ENCODE measurements at regions not wholly inside any gene's neighbourhood (a gene's known extent, or its start where the extent isn't known, plus 50 kb on each side); places are given as distances from the start of the nearest gene placed in this dataset.
"Not testable (repeated sequence)": the region's sequence is repeated elsewhere in the genome, so short reads cannot be mapped to it uniquely, and the experiment has no call there.

DNA sequence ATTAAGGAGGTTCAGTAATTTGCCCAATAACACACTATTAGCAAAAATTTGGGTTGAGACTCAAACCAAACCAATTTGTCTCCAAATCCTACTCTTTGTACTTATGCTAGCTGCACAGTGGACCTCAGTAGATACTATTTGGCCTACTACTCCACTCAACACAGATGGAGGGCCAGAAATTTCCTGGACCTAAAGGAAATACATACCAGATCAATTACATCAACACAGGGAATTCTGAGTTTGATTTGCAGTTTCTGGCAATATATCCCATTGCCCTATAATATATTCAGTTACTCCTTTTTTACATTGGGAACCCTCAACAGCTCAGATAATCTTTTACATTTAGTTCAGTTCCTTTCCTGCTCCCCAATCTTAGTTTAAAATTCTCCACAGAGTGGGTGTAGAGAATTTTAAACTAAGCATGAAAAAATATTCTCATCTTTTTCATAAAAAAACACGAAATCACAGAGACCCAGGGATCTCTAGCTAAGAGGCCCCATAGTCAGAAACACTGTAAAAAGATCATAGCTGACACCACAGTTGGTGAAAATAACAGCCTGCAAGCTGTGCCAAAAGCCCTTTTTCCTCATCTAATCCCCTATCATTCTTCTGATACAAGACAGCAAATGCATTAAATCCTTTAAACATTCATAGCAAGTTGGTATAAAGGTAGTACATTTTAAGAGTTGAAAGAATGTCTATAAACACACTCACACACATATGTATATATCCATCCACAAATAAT is 317.7 kb upstream of the ESRRG start:
- H3K4me3 ChIP-seq = no peak overlapping the region
- DNase-seq = no peak
- H3K4me1 ChIP-seq = no peaks in the 10 kb centered on the region
- no peak overlapping the region for H3K27ac ChIP-seq
- intact Hi-C loops (cut with DNase I; ENCODE audit: low total_unique reads) = no loop called here
- H3K27me3 ChIP-seq = no peaks in the 10 kb centered on the region
- TF ChIP-seq, protein P1, sequence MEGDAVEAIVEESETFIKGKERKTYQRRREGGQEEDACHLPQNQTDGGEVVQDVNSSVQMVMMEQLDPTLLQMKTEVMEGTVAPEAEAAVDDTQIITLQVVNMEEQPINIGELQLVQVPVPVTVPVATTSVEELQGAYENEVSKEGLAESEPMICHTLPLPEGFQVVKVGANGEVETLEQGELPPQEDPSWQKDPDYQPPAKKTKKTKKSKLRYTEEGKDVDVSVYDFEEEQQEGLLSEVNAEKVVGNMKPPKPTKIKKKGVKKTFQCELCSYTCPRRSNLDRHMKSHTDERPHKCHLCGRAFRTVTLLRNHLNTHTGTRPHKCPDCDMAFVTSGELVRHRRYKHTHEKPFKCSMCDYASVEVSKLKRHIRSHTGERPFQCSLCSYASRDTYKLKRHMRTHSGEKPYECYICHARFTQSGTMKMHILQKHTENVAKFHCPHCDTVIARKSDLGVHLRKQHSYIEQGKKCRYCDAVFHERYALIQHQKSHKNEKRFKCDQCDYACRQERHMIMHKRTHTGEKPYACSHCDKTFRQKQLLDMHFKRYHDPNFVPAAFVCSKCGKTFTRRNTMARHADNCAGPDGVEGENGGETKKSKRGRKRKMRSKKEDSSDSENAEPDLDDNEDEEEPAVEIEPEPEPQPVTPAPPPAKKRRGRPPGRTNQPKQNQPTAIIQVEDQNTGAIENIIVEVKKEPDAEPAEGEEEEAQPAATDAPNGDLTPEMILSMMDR (IDR thresholded peaks at IDR 0.05) = no peak
- H3K36me3 ChIP-seq = no peaks in the 10 kb centered on the region
- H3K9me3 ChIP-seq = peaks cover 0 to 12% (median 10%) of the 10 kb centered on the region in 3 donors

DNA sequence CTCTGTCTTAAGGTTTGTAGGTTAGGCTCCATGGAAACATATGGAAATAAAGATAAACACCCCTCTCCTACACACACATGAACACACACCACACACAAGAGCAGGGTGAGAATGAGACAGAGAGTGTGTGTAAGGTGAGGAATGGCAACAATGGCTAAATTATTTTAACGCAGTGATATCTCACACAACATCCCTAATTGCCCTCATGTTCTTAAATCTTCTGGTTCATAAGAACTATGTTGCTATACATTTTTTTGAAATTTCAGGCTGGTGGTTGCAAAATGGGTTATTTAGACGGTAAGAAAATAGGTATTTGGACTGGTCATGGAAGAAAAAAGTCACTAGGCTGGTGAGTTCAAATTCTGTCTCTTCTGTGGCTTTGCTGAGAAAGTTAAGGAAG is 316.7 kb upstream of the ESRRG start:
- DNase-seq = no peak
- TF ChIP-seq, protein P1 (IDR thresholded peaks at IDR 0.05) = no peak
- Histone ChIP-seq H3K4me3 (no peak overlapping the region), H3K27ac (no peak overlapping the region), H3K27me3 (no peaks in the 10 kb centered on the region), H3K36me3 (no peaks in the 10 kb centered on the region), H3K4me1 (no peaks in the 10 kb centered on the region), H3K9me3 (peaks cover 0 to 12% (median 10%) of the 10 kb centered on the region in 3 donors)
- intact Hi-C loops (cut with DNase I; ENCODE audit: low total_unique reads) = no loop called here

DNA sequence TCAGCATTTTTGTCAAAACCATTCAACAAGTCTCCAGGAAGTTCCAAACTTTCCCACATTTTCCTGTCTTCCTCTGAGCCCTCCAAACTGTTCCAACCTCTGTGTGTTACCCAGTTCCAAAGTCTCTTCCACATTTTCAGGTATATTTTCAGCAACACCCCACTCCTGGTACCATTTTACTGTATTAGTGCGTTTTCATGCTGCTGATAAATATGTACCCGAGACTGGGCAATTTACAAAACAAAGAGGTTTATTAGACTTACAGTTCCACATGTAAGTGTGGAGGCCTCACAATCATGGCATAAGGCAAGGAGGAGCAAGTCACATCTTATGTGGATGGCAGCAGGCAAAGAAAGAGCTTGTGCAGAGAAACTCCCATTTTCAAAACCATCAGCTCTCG is 315.9 kb upstream of the ESRRG start:
- DNase-seq; intact Hi-C loops (cut with DNase I; ENCODE audit: low total_unique reads); H3K4me3 ChIP-seq; H3K27me3 ChIP-seq; H3K36me3 ChIP-seq; H3K27ac ChIP-seq; H3K4me1 ChIP-seq: not testable (repeated sequence)
- peaks cover 0 to 12% (median 10%) of the 10 kb centered on the region in 3 donors for H3K9me3 ChIP-seq

DNA sequence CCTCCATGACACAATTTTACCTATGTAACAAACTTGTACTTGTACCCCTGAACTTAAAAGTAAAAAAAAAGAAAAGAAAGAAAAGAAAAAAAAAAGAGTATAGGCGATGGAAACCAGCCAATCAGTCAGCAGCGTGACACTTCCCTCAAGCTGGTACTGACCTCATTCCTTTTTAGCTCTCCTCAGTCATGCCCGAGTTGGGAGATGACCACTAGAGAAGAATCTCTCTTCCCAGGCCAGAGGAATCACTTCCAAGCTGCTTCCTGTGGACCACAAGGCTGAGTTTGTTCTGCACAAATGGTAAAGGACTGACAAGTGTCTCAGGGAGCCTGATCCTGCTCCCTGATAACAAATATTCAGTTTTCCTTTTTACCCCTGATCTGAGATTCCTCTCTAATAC is 313.5 kb upstream of the ESRRG start:
- DNase-seq = no peak
- TF ChIP-seq, protein P1 (IDR thresholded peaks at IDR 0.05) = no peak

DNA sequence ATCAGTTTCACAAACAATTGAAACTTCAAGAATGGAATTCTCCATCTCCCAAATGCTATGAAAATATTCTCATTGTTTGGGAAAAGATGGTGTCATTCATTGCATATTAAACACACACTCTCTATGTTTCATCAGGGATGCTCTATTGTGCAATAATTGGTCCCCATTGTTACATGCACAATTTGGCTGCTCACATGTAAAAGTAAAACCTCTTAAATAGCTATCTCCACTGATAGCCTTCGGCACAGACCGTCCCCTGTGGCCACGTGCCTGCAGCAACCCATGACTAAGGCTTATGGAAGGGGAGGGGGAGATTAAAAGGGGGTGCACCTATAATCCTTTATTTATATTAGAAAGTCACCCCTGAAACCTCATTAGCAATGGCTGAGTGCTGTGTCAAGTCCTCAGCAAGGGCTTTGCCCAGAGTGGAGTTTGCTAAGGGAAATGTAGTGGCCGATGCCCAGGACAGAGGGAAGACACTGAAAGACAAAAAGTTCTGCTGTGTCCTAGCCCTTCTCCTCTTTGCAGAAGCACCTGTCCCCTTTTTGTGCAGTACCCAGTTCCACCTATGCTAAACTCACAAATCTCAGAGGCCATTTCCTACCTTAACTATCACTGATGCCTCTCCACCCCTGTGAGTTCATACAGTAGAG is 309.6 kb upstream of the ESRRG start:
- TF ChIP-seq, protein P1 (IDR thresholded peaks at IDR 0.05) = no peak
- no peaks in the 10 kb centered on the region for H3K9me3 ChIP-seq
- DNase-seq = no peak
- H3K4me3 ChIP-seq = no peak overlapping the region
- no peaks in the 10 kb centered on the region for H3K27me3 ChIP-seq
- H3K4me1 ChIP-seq = peaks cover 0 to 38% (median 19%) of the 10 kb centered on the region in 4 donors
- H3K36me3 ChIP-seq = no peaks in the 10 kb centered on the region
- intact Hi-C loops (cut with DNase I; ENCODE audit: low total_unique reads) = no loop called here
- H3K27ac ChIP-seq = no peak overlapping the region

More for the DNA sequence above, 313.5 kb upstream of the ESRRG start:
- no peaks in the 10 kb centered on the region for H3K4me1 ChIP-seq
- intact Hi-C loops (cut with DNase I; ENCODE audit: low total_unique reads) = no loop called here
- H3K9me3 ChIP-seq = peaks cover 0 to 12% (median 10%) of the 10 kb centered on the region in 3 donors
- no peaks in the 10 kb centered on the region for H3K27me3 ChIP-seq
- H3K4me3 ChIP-seq = no peak overlapping the region
- no peak overlapping the region for H3K27ac ChIP-seq
- H3K36me3 ChIP-seq = no peaks in the 10 kb centered on the region
